GM19351 (cell line): ENCODE measurements at regions not wholly inside any gene's neighbourhood (a gene's known extent, or its start where the extent isn't known, plus 50 kb on each side); places are given as distances from the start of the nearest gene placed in this dataset.
"Not testable (repeated sequence)": the region's sequence is repeated elsewhere in the genome, so short reads cannot be mapped to it uniquely, and the experiment has no call there.

ENCODE experiments used
- ATAC-seq: cut with Tn5 transposase; IDR thresholded peaks from one replicate; pipeline ENCODE4 v1.9.1; 2021; ENCODE audit warnings: mild to moderate bottlenecking, moderate library complexity; ENCODE audit not compliant: unreplicated experiment

DNA sequence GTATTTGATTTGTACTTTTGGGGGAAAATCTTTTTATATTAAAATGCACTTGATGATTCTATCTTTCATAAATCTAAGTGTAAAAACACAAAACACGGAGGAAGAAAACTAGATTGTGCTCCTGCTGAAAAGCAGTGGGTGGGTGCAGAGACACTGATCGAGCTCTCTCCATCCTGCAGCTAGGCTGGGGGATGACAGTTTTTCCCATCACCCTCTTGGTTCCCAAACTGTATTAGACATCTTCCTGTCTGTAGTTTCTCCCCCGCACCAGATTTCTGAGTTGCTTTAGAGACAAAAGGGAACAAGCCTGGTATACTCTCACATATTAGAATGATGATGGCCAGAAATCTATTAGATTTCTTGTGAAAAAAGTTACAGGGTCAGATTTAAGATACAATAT, 99.6 kb downstream of the FAM114A2 start:
- ATAC-seq: no peak

DNA sequence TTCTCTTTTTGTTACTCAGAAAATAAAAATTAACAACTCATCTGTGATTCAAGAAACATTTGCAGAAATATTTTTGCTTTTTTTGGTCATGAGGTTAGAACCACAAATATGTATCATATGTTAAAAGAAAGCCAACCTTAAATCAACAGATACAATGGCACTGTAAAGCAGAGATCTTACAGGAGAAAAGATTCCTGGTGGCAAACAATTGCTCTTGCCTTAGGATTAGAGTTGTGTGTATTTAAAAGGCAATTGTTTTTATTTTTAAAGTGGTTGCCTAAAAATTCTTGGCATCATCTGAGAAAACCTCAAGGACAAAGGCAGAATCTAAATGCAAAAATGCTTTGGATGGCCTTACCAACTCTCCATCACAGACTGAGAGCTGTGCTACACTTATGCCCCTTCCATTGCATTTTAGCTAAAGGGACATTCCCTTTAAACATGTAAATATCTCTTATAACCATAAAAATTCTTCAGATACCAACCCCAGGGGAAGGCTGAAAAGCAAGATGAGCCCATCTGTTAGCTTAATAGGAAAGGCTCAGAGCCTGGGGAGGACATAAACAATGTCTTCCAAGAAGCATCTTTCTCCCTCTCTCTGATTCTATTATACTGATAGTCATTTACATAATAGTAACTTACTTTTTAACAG, 100.4 kb downstream of the FAM114A2 start:
- ATAC-seq: no peak

DNA sequence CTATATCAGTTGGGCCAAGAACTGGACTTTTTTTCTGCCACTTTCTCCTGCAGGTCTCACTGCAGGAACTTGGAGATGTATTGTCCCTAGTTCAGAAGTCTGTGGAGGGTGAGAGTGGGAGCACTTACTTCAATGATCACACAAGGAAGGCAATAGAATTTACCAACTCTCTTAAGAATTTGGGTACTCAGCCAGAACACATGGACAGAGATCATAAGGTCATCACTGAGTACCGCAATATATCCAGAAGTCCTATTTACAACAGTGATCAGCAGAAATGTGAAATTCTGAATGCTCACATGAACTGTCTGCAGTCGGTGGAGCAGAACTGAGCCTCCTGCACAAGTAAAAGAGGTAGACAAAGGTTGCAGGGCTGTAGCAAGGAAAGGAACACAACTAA, 101.0 kb downstream of the FAM114A2 start:
- no peak for ATAC-seq

DNA sequence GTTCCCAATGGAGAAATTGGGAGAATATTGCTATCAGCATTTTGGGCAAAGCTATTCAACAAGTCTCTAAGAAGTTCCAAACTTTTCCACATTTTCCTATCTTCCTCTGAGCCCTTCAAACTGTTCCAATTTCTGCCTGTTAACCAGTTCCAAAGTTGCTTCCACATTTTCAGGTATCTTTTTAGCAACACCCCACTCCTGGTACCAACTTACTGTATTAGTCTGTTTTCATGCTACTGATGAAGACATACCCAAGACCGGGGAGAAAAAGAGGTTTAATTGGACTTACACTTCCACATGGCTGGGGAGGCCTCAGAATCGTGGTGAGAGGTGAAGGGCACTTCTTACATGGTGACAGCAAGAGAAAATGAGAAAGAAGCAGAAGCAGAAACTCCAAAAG, 103.6 kb downstream of the FAM114A2 start:
- not testable (repeated sequence) for ATAC-seq

DNA sequence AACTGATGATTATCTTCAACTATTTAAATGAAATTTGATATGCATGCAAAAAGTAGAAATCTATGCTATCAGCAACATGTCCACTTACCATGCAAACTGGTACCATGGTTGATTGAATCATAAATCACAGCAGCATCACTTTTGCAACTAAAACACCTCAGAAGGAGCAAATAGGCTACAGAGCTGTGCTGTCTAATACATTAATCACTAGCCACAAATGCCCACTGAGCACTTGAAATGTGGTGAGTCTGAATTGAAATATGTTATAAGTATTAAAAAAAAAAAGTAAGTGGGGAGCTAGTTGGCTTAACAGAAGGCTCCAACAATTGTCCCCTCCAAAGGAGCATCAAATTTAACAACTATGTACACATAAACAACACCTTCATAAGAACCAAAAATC, 112.5 kb downstream of the FAM114A2 start:
- no peak for ATAC-seq

DNA sequence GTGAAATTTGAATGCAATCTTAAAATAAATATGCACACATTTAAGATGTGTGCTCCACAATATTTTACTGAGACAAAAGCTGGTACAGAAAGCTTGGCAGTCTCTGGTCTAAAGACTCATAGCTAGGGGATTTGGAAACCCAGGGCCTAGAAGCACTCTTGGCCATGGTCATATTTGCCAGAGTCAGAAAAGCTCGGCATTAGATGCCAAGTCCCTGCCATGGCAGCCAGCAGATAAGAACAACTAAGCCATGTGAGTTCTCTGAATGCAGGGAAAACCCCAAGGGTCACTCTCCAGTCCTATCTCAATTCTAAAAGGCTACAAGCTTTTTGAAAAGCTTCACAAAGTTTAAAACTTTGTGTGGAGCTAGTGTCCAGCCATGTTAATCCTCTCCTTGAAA, 119.5 kb downstream of the FAM114A2 start:
- ATAC-seq: no peak

DNA sequence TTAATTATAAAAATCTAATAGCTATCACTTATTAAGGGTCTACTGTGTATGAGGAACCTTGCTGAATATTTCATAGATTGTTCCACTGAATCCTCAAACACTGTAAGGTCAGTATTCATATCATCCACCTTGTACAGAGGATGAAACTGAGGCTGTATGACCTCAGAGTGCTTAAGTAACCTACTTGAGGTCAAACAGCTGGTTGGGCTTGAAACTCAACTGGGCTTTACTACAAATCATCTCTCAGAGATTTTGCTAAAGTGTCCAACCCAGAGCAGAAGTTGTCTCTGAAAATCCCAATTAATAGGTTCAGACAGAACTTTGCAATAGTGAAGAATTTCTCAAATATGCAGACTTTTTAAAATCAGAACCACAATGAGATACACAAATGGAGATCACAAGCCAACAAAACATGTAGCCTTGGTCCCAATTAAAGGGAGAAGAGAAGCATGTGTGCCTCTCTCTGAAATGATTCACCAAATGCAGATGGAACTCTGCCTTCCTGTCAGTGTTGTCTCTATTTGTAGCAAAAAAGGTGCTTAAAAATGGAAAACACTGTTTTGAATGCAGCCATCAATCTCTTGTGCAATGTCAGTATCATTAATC, 131.4 kb downstream of the FAM114A2 start:
- ATAC-seq: no peak

DNA sequence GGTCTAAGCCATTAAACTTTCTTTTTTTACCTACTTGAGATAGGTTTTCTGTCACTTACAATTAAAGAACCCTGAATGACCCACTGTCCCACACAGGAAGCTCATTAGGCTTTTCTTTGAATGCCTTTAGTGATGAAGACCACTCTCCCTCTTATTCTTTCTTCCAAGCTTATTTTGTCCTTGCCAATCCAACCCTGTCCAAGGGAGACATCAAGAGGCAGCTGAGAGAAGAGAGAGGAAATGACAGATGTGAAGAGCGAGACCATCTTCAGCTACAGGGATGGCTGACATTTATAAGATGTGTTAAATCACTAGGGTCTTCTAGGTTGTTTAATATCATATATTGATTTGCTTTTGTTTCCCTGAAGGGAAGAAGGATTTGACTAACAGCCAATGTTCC, 133.5 kb downstream of the FAM114A2 start:
- no peak for ATAC-seq

DNA sequence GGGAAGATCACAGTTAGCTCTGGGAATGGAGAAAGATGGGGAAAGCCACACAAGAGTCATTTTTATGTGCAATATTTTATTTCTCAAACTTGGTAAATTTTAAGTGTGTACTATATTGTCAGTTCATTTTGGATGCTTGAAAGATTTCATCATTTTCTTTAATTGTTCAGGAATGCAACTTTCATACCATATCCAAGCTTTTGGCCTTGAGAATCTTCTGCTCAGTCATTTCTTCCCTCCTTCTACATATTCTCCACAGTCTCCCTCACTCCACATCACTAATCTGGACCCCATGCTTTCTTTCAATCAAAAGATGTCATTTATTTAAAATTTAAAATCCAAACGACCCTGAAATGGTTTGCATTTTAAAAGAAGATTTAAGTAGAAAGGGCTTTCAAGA, 135.4 kb downstream of the FAM114A2 start:
- no peak for ATAC-seq

DNA sequence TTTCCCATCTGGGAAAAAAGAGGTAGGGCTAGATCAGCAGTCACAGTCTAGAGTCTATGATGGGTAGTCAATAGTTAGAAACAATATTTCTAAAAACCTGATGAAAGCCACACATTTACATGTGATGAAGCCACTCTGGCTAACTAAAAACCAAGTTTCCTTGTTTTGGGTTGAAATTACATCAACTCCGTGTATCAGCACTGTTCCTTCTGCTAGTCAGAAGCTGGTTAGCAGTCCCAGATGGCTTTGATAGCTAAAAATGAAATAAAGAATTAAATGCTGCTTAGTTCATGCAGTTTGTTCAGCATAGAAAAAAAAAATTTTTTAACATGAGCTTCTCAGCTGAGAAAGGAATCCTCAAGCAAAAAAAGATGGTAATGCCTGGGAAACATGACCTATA, 136.7 kb downstream of the FAM114A2 start:
- ATAC-seq: no peak

DNA sequence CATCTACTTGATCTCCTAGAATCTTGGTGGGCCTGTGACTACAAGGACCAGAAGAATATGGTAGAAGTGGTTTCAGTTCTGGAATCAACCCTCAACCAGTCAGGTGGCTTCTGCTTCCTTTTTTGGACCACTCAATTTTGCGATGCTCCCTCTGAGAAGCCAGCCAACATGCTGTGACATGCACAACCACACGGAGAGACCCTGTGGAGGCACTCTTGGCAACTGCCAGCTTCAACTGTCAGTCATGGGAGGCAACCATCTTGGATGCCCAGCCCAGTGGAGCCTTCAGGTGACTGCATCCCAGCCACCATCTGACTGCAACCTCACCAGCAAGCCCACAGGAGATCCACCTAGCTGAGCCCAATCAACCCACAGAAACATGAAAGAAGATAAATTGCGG, 137.3 kb downstream of the FAM114A2 start:
- no peak for ATAC-seq

DNA sequence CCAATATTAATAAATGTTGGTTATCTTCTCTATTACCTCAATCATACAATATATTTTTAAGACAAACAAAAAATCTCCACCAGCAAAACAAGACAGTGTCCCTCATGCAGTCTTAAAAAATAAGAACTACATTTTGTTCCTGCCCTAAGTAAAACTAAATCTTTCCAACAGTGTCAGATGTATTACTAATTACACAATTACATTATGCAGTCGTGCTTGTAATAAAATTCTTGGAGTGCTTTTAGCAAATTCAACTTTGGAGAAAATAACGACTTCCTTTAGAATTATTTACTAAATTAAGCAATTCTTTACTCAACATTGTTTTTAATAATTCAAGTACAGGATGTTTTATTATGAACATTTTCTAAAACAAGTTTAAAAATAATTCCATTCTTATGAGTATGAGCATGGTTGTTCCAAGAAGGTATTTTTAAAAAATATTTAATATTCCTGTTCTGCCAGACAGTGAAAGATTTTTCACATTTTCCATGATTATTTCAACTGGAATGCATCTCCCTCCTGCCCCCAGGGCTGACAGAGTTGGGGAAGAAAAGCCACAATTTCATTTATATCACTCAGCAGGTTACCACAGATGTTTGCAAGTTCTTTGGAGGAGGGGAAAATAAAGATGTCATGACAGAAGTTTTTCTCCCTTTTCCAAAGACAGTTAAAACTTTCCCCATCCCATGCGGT, 137.9 kb downstream of the FAM114A2 start:
- ATAC-seq: no peak

DNA sequence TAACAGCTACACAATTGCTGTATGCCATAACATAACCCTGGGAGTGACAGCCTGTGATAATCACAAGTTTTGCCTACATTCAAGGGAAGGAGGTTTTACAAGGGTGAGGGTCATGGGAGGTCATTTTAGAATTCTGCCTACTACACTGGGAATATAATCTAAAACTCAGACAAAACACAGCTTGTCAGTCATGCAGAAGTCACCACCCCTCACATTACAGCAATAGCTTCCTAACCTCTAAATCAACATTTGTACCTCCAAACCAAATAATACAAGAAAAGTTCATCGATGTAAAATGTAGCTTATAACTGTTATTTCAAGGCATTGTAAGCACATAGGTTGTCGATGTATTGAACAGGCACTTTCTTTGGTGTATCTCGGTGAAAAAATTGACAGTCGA, 139.0 kb downstream of the FAM114A2 start:
- no peak for ATAC-seq

DNA sequence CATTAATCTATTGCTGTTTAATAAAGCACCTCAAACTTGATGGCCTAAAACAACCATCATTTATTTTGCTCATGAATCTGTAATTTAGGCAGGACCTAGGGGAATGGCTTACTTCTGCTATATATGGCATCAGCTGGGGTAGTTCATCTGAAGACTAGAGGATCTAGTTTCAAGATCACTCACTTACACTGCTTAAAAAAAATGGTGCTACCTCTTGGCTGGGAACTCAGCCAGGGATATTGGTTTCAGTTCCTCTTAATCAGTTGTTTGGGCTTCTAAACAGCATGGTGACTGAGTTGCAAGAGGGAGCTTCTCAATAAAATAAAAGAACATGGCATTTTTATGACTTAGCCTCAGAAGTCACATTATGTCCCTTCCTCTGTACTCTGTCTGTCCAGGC, 142.0 kb downstream of the FAM114A2 start:
- ATAC-seq: peak; percentile 96

DNA sequence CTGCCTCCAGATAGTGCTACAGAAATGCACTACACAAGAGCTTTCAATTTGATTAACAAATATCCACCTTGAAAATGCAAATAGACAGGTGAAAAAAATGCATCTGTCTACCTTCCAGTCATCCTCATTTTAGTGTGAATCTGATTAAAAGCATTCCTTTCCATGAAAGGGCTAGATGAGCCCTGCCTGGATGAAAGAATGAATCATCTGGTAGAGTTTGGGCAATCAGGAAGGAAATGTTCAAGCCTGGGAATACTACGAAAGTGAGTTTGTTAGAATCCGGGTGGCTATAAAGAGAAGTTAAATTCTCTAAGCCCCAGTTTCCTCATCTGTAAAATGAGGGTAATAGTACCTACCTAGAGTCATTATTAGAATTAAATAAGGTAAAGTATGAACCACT, 142.6 kb downstream of the FAM114A2 start:
- no peak for ATAC-seq

DNA sequence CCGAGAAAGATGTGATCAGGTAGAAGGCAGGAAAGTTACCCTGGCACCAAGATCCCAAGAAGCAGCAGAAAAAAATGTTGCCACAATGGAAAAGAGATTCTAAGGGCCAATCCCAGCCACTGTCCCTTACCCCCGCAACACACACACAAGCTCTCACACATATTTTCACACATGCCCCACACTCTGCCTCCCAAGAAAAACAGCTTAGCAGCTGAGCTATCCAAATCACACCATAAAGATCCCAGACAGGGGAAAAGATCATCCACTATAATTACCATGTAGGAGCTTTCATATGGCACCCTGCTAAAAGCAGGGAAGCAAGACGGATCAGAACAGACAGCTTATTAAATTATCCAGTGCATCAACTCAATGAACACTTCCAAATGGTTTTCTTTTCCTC, 143.4 kb downstream of the FAM114A2 start:
- no peak for ATAC-seq

DNA sequence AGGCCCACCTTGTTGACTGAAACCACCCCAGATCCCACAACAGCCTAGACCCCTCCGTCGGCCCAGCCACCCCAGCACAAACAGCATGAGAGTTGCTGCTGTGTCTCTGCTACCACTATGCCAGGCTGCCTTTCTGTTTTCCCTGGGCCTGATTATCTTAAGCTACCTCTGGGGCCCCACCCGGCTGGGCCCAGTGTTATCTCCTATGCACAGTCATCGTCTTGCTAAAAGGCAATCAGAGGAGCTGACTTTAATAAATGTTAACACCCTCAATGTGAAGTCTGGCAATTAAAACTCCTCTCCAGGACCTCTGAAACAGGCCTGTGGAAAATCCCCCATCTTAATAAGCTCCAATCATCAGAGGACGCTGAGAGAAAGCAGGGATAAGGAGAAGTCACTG, 144.9 kb downstream of the FAM114A2 start:
- no peak for ATAC-seq

DNA sequence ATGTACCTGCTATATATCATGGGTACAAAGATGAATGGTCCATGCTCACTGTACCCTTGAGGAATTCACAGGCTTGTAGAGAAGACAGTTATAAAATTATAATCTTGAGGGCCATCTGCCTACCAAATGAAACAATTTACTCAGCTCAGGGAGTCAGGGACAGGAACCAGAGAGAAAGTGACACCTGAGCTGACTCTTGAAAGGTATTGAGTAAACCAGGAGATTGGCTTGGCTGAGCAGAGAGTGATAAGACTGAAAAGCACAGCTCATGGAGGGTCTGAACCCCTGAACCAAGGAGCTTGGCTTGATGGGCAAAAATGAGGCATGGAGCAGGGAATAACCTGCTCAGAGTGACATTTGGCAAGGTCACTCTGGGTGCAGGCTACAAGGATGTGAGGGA, 147.3 kb downstream of the FAM114A2 start:
- ATAC-seq: peak; percentile 47

DNA sequence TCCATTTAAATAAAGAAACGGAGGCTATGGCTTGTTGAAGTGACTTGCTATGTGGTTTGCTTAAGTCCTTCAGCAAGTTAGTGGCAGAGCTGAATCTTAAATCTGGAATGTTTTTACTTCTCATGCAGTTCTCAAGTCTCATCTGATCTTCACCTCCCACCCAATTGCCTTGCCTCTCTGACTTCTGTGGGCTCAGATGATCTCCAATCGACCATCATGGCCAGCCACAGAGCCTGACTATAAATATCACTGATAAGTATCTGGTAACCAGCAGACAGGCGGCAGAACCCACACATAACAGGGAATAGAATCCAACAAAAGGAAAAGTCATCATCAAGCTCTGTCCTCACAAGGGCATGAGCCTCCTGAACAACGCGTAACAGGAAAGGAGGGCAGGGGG, 149.9 kb downstream of the FAM114A2 start:
- ATAC-seq: no peak

DNA sequence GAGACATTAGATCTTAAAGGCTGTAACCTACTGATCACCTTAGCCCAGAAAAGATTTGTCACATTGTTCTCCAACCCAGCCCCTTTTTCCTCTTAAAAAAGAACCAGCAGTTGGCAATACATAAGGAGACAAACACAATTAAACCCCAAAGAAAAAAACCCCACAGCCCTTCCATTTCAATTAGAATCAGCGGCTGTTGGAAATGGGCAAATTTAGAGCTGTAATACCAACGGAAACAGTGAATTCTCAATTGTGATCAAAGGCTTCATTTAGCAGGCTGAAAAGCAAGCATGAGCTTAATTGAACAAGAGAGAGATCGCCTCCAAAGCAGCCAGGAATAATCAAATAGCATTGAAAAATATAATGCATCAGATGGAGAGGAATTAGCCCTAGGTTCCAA, 153.6 kb downstream of the FAM114A2 start:
- ATAC-seq: no peak

DNA sequence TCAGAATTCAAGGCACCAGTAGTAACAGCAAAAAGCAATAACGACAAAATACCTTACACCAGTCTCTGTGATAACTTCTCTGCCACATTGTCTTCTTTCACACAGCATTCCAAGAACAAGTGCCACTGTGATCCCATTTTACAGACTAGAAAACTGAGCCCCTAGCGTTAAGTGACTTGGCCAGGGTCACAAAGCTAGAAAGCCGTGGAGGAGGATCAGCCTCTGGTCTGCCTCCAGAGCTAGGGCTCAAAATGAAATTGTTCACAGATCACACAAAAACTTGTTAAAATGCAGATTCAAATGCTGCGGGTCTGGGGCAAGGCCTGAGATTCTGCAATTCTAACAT, 154.1 kb downstream of the FAM114A2 start:
- ATAC-seq: no peak

DNA sequence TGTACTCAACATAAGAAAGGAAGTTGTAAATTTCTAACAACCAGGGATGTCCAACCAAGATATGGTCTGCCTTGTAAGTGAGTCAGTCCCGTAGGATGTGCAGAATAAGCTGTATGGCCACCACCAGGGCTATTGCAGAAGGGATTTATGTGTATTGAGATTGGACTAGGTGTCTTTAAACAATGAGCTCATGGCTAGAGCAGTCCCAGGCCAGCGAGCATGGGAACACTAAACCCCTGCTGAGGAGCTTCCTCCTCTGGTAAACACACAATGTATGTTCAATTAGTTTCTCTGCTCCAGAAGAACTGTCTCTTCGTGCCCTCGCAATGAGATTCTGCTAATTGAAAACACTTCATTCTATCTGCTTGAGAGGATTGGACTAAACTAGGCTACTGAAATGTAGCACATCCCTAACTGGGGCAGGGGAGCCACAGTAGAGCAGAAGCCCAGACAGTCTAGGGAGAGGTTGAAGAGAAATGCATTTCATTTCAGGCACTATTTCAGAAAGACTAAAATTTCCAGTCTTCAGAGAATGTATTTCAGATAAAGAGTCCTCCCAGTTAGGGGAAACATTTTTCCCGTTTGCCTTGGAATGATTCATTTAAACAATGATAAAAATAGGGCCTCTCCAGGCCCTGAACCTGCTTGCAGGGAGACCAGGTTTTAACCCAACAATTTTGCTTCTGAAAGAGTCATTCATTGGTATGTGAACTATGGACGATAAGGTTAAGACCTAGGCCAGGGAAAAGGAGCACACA, 154.7 kb downstream of the FAM114A2 start:
- ATAC-seq: no peak
